Tibial nerve (tissue), 4 donors: ENCODE measurements at regions not wholly inside any gene's neighbourhood (a gene's known extent, or its start where the extent isn't known, plus 50 kb on each side); places are given as distances from the start of the nearest gene placed in this dataset.

Experiments
- DNase-seq, 2 donors: peaks; one replicate each; pipeline ENCODE4 v3.0.0-alpha.2; 2019; ENCODE audit warnings: low spot score in 2 of 2
- H3K27ac ChIP-seq, 4 donors: fragments of 200-600 bp; sonication (generic) in 3 of 4; one replicate each; pipeline ENCODE4 v1.5.1; 2017 to 2019; ENCODE audit warnings: mild to moderate bottlenecking in 1 of 4
- H3K27me3 ChIP-seq, 2 donors: fragments of 200-600 bp; sonication (generic) in 1 of 2; one replicate each; pipeline versions ENCODE4 v1.5.1 to v1.6.0; 2017 to 2019
- H3K36me3 ChIP-seq, 3 donors: fragments of 200-600 bp; sonication (generic); one replicate each; pipeline ENCODE4 v1.5.1; 2018 to 2019
- H3K4me1 ChIP-seq, 4 donors: fragments of 200-600 bp; sonication (generic) in 3 of 4; one replicate each; pipeline ENCODE4 v1.5.1; 2017 to 2019
- H3K4me3 ChIP-seq, 4 donors: fragments of 200-600 bp; sonication (generic) in 3 of 4; one replicate each; pipeline ENCODE4 v1.5.1; 2017 to 2019; ENCODE audit warnings: mild to moderate bottlenecking in 1 of 4, moderate library complexity in 1 of 4
- H3K9me3 ChIP-seq, 4 donors: fragments of 200-600 bp; sonication (generic) in 3 of 4; one replicate each; pipeline ENCODE4 v1.5.1; 2017 to 2019
- EP300 ChIP-seq, 2 donors: sonication (generic); formaldehyde crosslinking; IDR thresholded peaks; one replicate each; pipeline ENCODE4 v1.6.1; 2017; ENCODE audit warnings: antibody characterized with exemption in 2 of 2, mild to moderate bottlenecking in 1 of 2
- POLR2A ChIP-seq, 2 donors: fragments of 450-650 bp; IDR thresholded peaks; one replicate each; pipeline ENCODE4 v1.6.1; 2017; ENCODE audit warnings: antibody characterized with exemption in 2 of 2, mild to moderate bottlenecking in 2 of 2, moderate library complexity in 2 of 2
- WGBS, 2 donors: methylation state at CpG; one replicate each; pipeline ENCODE4 v1.1.5; 2018; 5-methylcytosine and 5-hydroxymethylcytosine counted together
- TF ChIP-seq, protein P1 (sequence below), 5 experiments: fragments of 200-600 bp in 3 of 5; fragments of 450-650 bp in 2 of 5; sonication (generic) in 3 of 5; IDR thresholded peaks; one replicate each; pipeline ENCODE4 v1.5.1; 2016 to 2019; ENCODE audit warnings: antibody characterized with exemption in 5 of 5, mild to moderate bottlenecking in 3 of 5, moderate library complexity in 2 of 5

DNA sequence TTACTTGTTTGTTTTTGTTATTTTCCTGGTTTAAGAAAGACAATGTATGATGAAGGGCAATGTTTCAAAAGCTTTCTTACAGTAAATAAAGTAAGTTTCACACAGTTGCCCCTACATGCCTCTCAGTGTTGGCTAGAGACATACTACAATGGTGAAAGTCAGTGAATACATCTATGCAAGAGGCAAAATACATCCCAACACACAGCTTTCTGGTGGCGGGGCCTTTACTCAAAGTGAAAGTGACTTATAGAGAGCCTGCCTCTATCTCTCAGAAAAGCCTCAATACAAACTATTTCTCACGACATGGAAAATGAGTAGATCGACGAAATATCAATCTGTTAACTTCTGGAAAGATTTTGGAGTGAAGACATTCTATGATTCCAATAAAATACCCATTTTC, 122.3 kb downstream of the SLC30A10 start:
- Histone ChIP-seq H3K4me3 (no peak overlapping the region), H3K27me3 (no peaks in the 10 kb centered on the region), H3K9me3 (no peaks in the 10 kb centered on the region), H3K27ac (no peak overlapping the region), H3K4me1 (peaks cover 0 to 8% (median 0%) of the 10 kb centered on the region in 4 donors), H3K36me3 (no peaks in the 10 kb centered on the region)
- WGBS, 2 donors, result 74 to 80% methylated on average over 4 of the region's 4 CpGs
- TF ChIP-seq, protein P1, sequence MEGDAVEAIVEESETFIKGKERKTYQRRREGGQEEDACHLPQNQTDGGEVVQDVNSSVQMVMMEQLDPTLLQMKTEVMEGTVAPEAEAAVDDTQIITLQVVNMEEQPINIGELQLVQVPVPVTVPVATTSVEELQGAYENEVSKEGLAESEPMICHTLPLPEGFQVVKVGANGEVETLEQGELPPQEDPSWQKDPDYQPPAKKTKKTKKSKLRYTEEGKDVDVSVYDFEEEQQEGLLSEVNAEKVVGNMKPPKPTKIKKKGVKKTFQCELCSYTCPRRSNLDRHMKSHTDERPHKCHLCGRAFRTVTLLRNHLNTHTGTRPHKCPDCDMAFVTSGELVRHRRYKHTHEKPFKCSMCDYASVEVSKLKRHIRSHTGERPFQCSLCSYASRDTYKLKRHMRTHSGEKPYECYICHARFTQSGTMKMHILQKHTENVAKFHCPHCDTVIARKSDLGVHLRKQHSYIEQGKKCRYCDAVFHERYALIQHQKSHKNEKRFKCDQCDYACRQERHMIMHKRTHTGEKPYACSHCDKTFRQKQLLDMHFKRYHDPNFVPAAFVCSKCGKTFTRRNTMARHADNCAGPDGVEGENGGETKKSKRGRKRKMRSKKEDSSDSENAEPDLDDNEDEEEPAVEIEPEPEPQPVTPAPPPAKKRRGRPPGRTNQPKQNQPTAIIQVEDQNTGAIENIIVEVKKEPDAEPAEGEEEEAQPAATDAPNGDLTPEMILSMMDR (IDR thresholded peaks at IDR 0.05), result no peak
- TF ChIP-seq POLR2A (IDR thresholded peaks at IDR 0.05), result no peak
- no peak for TF ChIP-seq EP300 (IDR thresholded peaks at IDR 0.05)
- DNase-seq, result no peak

DNA sequence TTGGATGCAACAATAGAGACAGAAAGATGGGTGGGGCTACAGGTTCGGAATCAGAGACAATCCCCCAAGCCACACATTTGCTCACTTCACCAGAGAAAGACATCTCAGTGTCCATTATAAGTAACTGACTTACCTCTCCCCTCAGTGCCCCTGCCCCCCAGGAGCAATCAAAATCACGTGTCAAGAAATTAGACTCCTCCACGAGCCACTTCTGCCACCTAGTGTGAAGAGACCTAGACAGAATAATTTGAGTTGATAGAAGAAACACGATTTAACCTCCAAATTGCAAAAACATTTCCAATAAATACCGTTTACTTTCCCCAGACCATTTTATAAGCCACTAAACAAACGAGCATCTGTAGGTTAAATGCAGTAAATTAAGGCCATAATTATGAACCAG, 123.2 kb downstream of the SLC30A10 start:
- Histone ChIP-seq H3K9me3 (no peaks in the 10 kb centered on the region), H3K36me3 (no peaks in the 10 kb centered on the region), H3K4me3 (no peak overlapping the region), H3K4me1 (peaks cover 0 to under 1% (median 0%) of the 10 kb centered on the region in 4 donors), H3K27me3 (no peaks in the 10 kb centered on the region), H3K27ac (no peak overlapping the region)
- no peak for TF ChIP-seq EP300 (IDR thresholded peaks at IDR 0.05)
- TF ChIP-seq POLR2A (IDR thresholded peaks at IDR 0.05), result no peak
- TF ChIP-seq, protein P1 (IDR thresholded peaks at IDR 0.05), result no peak
- DNase-seq, result no peak
- 52 to 61% methylated on average over 6 of the region's 6 CpGs for WGBS, 2 donors

DNA sequence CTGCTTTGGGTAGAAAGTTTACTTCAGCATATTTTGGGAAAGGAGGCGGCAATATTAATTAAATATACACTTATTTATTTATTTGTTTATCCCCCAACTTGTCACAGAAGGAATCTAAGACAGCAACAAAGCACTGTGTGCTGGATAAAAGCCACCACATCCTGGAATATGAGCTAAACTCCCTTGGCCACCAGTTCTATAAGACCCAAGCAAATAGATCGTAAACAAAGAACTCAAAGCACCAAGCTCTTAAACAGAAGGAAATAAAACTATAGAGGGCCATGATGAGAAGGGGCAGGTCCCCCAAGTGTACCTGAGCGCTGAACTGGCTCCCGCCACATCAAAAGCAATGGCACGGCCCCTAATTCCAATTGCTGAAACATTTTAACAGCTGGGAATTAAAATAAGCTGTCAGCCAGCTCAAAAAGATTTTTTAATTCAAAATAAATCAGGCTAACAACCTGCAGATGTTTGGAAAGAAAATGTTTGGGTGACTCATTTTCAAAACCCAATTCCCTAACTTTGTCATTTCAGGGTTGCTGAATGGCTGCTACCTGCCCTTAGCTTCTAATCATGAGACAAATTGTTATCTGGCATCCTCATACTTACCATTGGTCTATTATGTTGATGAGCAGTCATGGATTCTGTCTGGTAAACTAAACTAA, 127.1 kb downstream of the SLC30A10 start:
- DNase-seq, result no peak
- TF ChIP-seq POLR2A (IDR thresholded peaks at IDR 0.05), result no peak
- TF ChIP-seq, protein P1 (IDR thresholded peaks at IDR 0.05), result no peak
- no peak for TF ChIP-seq EP300 (IDR thresholded peaks at IDR 0.05)
- H3K9me3 ChIP-seq, result no peaks in the 10 kb centered on the region
- H3K36me3 ChIP-seq, result no peaks in the 10 kb centered on the region
- H3K27ac ChIP-seq, result no peak overlapping the region
- no peaks in the 10 kb centered on the region for H3K4me1 ChIP-seq
- H3K27me3 ChIP-seq, result no peaks in the 10 kb centered on the region
- 66 to 71% methylated on average over 5 of the region's 5 CpGs for WGBS, 2 donors
- H3K4me3 ChIP-seq, result no peak overlapping the region

DNA sequence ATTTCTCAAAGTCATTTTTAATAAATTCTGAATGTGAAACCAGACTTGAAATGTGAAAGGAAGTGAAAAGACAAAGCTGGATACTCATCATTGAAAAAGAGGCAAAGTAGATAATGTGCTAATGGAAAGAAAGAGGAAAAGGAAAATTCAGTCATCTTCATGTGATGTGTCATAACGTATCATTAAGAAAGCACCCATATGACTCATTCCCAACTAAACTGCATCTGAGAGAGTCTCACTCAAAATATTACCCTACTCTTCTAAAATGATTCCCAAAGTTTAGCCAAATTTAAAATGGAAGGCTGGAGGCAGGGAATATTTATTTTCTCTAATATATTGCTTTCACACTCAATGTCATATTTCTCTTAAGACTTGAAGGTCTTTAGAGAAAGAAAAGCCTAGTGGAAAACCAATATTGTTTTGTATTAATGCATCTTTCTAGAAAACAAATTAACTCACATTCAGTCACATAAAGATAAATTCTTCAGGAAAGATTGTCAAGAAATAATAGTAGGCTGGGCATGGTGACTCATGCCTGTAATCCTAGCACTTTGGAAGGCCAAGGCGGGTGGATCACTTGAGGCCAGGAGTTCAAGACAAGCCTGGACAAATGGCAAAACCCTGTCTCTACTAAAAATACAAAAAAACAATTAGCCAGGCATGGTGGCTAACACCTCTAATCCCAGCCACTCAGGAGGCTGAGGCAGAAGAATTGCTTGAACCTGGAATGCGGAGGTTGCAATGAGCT, 129.9 kb downstream of the SLC30A10 start:
- H3K4me1 ChIP-seq, result no peaks in the 10 kb centered on the region
- H3K9me3 ChIP-seq, result no peaks in the 10 kb centered on the region
- H3K27me3 ChIP-seq, result no peaks in the 10 kb centered on the region
- 76 to 80% methylated on average over 3 of the region's 3 CpGs for WGBS, 2 donors
- no peak overlapping the region for H3K27ac ChIP-seq
- no peak for TF ChIP-seq POLR2A (IDR thresholded peaks at IDR 0.05)
- no peak for TF ChIP-seq EP300 (IDR thresholded peaks at IDR 0.05)
- TF ChIP-seq, protein P1 (IDR thresholded peaks at IDR 0.05), result no peak
- H3K36me3 ChIP-seq, result no peaks in the 10 kb centered on the region
- DNase-seq, result no peak
- no peak overlapping the region for H3K4me3 ChIP-seq

DNA sequence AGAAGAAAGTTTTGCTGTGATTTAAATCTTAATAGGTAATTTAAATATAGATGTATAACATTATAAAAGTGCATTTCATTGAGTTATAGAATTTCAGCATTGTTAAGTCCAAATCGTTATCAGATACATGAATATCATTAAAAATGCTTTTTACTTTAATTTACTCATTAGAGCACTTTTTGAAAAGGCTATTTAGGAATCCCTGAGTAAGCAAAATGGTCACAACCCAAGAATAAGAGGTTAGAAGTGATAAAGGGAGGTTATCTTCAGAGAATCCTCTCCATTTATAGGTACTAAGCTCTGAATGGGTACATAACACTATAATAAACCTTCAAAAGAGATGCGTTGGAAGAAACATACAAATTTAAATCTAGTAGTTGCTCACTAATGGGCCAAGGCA, 130.7 kb downstream of the SLC30A10 start:
- Histone ChIP-seq H3K36me3 (no peaks in the 10 kb centered on the region), H3K9me3 (no peaks in the 10 kb centered on the region), H3K27ac (no peak overlapping the region), H3K4me1 (peaks cover 0 to 1% (median 0%) of the 10 kb centered on the region in 4 donors), H3K4me3 (no peak overlapping the region), H3K27me3 (no peaks in the 10 kb centered on the region)
- TF ChIP-seq, protein P1 (IDR thresholded peaks at IDR 0.05), result no peak
- TF ChIP-seq EP300 (IDR thresholded peaks at IDR 0.05) (no peak), POLR2A (IDR thresholded peaks at IDR 0.05) (no peak)
- DNase-seq, result no peak
- 91 to 92% methylated on average over 2 of the region's 2 CpGs for WGBS, 2 donors
